B cell (primary cell): ENCODE measurements at regions not wholly inside any gene's neighbourhood (a gene's known extent, or its start where the extent isn't known, plus 50 kb on each side); places are given as distances from the start of the nearest gene placed in this dataset.

Source experiments
- ATAC-seq: fragments of 200-7000 bp; cut with Tn5 transposase; one replicate; pipeline ENCODE4 v1.10.0; 2021; ENCODE audit warnings: low read depth, mild to moderate bottlenecking, moderate number of reproducible peaks, moderate library complexity
- CTCF ChIA-PET: fragments of 350-600 bp; sonication (Branson Sonifier 250); formaldehyde crosslinking; loops from one replicate; lab custom pipeline; 2021; ENCODE audit warnings: antibody characterized with exemption, inconsistent platforms; lab: Charles Lee
- POLR2A ChIA-PET: fragments of 350-600 bp; sonication (Branson Sonifier 250); formaldehyde crosslinking; loops from one replicate; lab custom pipeline; 2021; ENCODE audit warnings: antibody characterized with exemption; lab: Charles Lee
- DNase-seq: peaks from one replicate; pipeline ENCODE4 v3.0.0; 2013
- H2AFZ ChIP-seq: 2 replicates; pipeline ENCODE4 v1.6.1; 2012; ENCODE audit warnings: mild to moderate bottlenecking, low read depth, low read length; ENCODE audit not compliant: insufficient read depth, poor library complexity, severe bottlenecking
- H3K27ac ChIP-seq, 2 donors: 1 replicate in 1 of 2; 2 replicates in 1 of 2; pipeline ENCODE4 v1.5.1; 2012 to 2013; ENCODE audit warnings: low read length in 2 of 2, mild to moderate bottlenecking in 2 of 2, moderate library complexity in 1 of 2
- H3K27me3 ChIP-seq, 4 experiments: fragments of 200-600 bp in 1 of 4; sonication (generic) in 1 of 4; replicated peaks in 1 of 4; 1 replicate in 2 of 4; 2 replicates in 2 of 4; pipeline versions ENCODE4 v1.6.1 to v1.7.0; 2013 to 2016; ENCODE audit warnings: low read length in 3 of 4, mild to moderate bottlenecking in 2 of 4, mixed read lengths in 1 of 4, moderate library complexity in 1 of 4; ENCODE audit not compliant: insufficient read depth in 4 of 4, control insufficient read depth in 3 of 4; ENCODE audit errors: control extremely low read depth in 1 of 4
- H3K36me3 ChIP-seq, 2 experiments: replicated peaks in 1 of 2; 1 replicate in 1 of 2; 2 replicates in 1 of 2; pipeline versions ENCODE4 v1.6.1 to v1.7.1; 2013; ENCODE audit warnings: low read length in 1 of 2; ENCODE audit not compliant: insufficient read depth in 2 of 2, control insufficient read depth in 1 of 2; ENCODE audit errors: control extremely low read depth in 1 of 2, extremely low read depth in 1 of 2
- H3K4me1 ChIP-seq, 2 donors: fragments of 200-600 bp in 1 of 2; sonication (generic) in 1 of 2; 1 replicate in 1 of 2; 2 replicates in 1 of 2; pipeline versions ENCODE4 v1.5.1 to v1.6.1; 2013 to 2017; ENCODE audit warnings: low read length in 2 of 2; ENCODE audit not compliant: control insufficient read depth in 2 of 2, insufficient read depth in 2 of 2
- H3K4me2 ChIP-seq: replicated peaks from 2 replicates; pipeline ENCODE3; 2012; ENCODE audit warnings: mild to moderate bottlenecking, low read depth, low read length; ENCODE audit not compliant: poor library complexity, severe bottlenecking
- H3K4me3 ChIP-seq, 5 experiments: fragments of 200-600 bp in 1 of 5; sonication (generic) in 1 of 5; 1 replicate in 3 of 5; 2 replicates in 2 of 5; pipeline versions ENCODE4 v1.5.1 to v1.7.0; 2011 to 2016; ENCODE audit warnings: low read length in 4 of 5, mild to moderate bottlenecking in 4 of 5, low read depth in 2 of 5, control low read depth in 1 of 5, moderate library complexity in 1 of 5; ENCODE audit not compliant: insufficient read depth in 1 of 5; ENCODE audit errors: control extremely low read depth in 1 of 5, extremely low read depth in 1 of 5
- H3K79me2 ChIP-seq: fragments of 200-600 bp; sonication (generic); one replicate; pipeline ENCODE4 v1.6.0; 2016; ENCODE audit warnings: low read length; ENCODE audit not compliant: control insufficient read depth, insufficient read depth
- H3K9ac ChIP-seq: fragments of 200-600 bp; sonication (generic); 2 replicates; pipeline ENCODE4 v1.6.1; 2017; ENCODE audit warnings: mild to moderate bottlenecking, low read length, moderate library complexity
- H3K9me3 ChIP-seq, 3 donors: one replicate each; pipeline versions ENCODE4 v1.6.1 to v1.7.1; 2013; ENCODE audit warnings: low read length in 2 of 3; ENCODE audit not compliant: control insufficient read depth in 2 of 3, insufficient read depth in 1 of 3; ENCODE audit errors: control extremely low read depth in 1 of 3
- H4K20me1 ChIP-seq: 2 replicates; pipeline ENCODE4 v1.6.0; 2012; ENCODE audit warnings: mild to moderate bottlenecking, low read length; ENCODE audit not compliant: insufficient read depth, control insufficient read depth, poor library complexity, severe bottlenecking
- H3K27ac Mint-ChIP-seq: one replicate; pipeline ENCODE4 v1.8.0; 2021; ENCODE audit warnings: mixed read lengths
- H3K27me3 Mint-ChIP-seq: one replicate; pipeline ENCODE4 v1.8.0; 2021; ENCODE audit warnings: mixed read lengths
- H3K4me1 Mint-ChIP-seq: one replicate; pipeline ENCODE4 v1.8.0; 2021; ENCODE audit warnings: mixed read lengths
- H3K4me3 Mint-ChIP-seq: one replicate; pipeline ENCODE4 v1.8.0; 2021; ENCODE audit warnings: mixed read lengths
- H3K9me3 Mint-ChIP-seq: one replicate; pipeline ENCODE4 v1.8.0; 2022; ENCODE audit warnings: mixed read lengths; ENCODE audit not compliant: insufficient read depth
- EZH2 ChIP-seq: IDR thresholded peaks from 2 replicates; pipeline ENCODE4 v1.6.1; 2012; ENCODE audit warnings: borderline replicate concordance, low read depth, mild to moderate bottlenecking, moderate library complexity, low read length; ENCODE audit not compliant: insufficient read depth, poor library complexity, severe bottlenecking
- WGBS: methylation state at CpG from one replicate; pipeline ENCODE4 v1.1.5; 2013; ENCODE audit warnings: missing lambda C conversion rate; ENCODE audit not compliant: insufficient coverage; 5-methylcytosine and 5-hydroxymethylcytosine counted together
- intact Hi-C: fragments of 100-400 bp; cut with micrococcal nuclease; formaldehyde crosslinking; loops from one replicate; pipeline ENCODE4 v1.10.0; 2022
- TF ChIP-seq, protein P1 (sequence below): fragments of 200-600 bp; IDR thresholded peaks from one replicate; pipeline ENCODE4 v1.8.0; 2022; ENCODE audit warnings: antibody characterized with exemption, mild to moderate bottlenecking

DNA sequence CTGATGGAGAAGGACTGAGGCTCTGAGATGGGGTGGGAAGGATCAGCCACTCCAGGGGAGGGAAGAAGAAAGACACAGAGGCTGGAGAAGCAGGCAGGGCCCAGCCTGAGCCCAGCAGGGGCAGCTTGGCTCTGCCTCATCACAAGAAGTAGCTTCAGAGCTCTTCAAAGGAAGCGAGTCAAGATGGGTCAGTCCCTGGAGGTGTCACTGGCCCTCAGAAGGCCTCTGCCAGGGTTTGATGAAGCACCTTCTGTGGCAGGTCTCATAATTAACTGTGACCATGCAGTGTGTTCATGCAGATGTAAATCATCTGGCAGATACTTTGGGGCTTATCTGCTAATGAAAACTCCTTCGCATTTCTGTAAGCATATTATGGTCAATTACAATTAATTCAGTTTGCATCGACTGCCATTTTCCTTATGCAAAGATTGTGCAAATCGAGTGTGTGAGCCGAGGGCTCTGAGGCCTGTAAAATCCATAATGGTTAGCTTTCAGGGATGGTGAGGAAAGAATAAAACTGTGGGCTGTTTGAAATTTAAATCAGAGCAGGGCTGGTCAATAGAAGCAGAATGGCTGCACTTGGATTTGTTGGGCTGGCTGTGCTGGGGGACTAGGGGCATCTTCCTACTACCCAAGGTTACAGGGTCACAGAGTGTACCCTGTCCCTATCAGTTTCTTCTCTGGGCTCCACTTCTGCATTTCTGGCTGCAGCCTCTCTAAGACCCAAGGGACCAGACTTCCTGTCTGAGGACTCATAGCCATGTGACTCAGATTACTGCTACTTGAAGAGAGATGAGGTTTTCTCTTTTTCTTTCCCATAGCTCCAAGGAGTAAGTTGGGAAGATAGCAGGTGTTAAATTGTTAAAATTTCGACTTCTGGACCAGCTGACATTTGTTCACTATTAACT, 376.6 kb downstream of the DHX35 start:
- ChIA-PET POLR2A (no interaction called here), CTCF (no interaction called here)
- H3K9me3 ChIP-seq, result no peaks in the 10 kb centered on the region
- H3K27ac ChIP-seq, result peak overlapping the region; percentile 35 to 54
- 74% methylated on average over 4 of the region's 6 CpGs for WGBS
- no peaks in the 10 kb centered on the region for H3K27me3 ChIP-seq
- peak overlapping the region; percentile 33 for H3K4me2 ChIP-seq
- H3K4me1 Mint-ChIP-seq, result peaks cover 28% of the 10 kb centered on the region
- peak overlapping the region; percentile 84 for H3K27ac Mint-ChIP-seq
- no peak overlapping the region for H3K4me3 ChIP-seq
- H3K36me3 ChIP-seq, result no peaks in the 10 kb centered on the region
- H3K4me1 ChIP-seq, result peaks cover 16 to 30% of the 10 kb centered on the region in 2 donors
- no peaks in the 10 kb centered on the region for H3K9me3 Mint-ChIP-seq
- H3K9ac ChIP-seq, result peak overlapping the region; percentile 1
- H3K27me3 Mint-ChIP-seq, result no peaks in the 10 kb centered on the region
- TF ChIP-seq, protein P1, sequence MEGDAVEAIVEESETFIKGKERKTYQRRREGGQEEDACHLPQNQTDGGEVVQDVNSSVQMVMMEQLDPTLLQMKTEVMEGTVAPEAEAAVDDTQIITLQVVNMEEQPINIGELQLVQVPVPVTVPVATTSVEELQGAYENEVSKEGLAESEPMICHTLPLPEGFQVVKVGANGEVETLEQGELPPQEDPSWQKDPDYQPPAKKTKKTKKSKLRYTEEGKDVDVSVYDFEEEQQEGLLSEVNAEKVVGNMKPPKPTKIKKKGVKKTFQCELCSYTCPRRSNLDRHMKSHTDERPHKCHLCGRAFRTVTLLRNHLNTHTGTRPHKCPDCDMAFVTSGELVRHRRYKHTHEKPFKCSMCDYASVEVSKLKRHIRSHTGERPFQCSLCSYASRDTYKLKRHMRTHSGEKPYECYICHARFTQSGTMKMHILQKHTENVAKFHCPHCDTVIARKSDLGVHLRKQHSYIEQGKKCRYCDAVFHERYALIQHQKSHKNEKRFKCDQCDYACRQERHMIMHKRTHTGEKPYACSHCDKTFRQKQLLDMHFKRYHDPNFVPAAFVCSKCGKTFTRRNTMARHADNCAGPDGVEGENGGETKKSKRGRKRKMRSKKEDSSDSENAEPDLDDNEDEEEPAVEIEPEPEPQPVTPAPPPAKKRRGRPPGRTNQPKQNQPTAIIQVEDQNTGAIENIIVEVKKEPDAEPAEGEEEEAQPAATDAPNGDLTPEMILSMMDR, result no peak
- TF ChIP-seq EZH2, result no peak
- peak; percentile 77 for DNase-seq
- no peak overlapping the region for H2AFZ ChIP-seq
- no peaks in the 10 kb centered on the region for H4K20me1 ChIP-seq
- ATAC-seq, result peak; percentile 99
- intact Hi-C loops, result no loop called here
- no peaks in the 10 kb centered on the region for H3K79me2 ChIP-seq
- H3K4me3 Mint-ChIP-seq, result peak overlapping the region; percentile 54

DNA sequence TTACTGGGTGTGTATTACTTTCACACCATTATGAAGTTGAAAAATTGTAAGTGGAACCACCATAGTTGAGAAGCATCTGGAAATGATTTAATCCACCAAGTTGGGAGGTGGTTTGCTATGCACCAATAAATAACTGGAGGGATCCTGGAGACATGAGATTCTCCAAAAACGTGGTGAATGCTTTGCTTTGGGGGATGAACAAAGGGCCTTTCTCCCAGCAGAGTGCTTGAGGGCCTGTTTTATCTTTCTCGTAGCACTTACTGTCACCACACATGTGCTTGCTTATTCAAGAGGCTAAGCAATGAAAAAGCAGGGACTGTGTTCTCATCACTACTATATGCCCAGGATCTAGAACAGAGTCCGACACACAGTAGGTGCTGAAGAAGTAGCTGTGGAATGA, 371.1 kb downstream of the DHX35 start:
- POLR2A ChIA-PET, result no interaction called here
- peaks cover 4% of the 10 kb centered on the region for H3K4me1 Mint-ChIP-seq

More for the DNA sequence above, 371.1 kb downstream of the DHX35 start:
- no peak for ATAC-seq
- Mint-ChIP-seq H3K27me3 (no peaks in the 10 kb centered on the region), H3K27ac (no peak overlapping the region), H3K4me3 (no peak overlapping the region), H3K9me3 (no peaks in the 10 kb centered on the region)
- intact Hi-C loops, result no loop called here
- Histone ChIP-seq H3K9ac (no peak overlapping the region), H3K4me3 (no peak overlapping the region), H3K4me1 (peaks cover 1 to 6% of the 10 kb centered on the region in 2 donors), H3K27ac (no peak overlapping the region), H3K36me3 (no peaks in the 10 kb centered on the region), H3K4me2 (no peak overlapping the region), H3K27me3 (no peaks in the 10 kb centered on the region), H3K9me3 (no peaks in the 10 kb centered on the region), H4K20me1 (no peaks in the 10 kb centered on the region), H2AFZ (no peak overlapping the region), H3K79me2 (no peaks in the 10 kb centered on the region)
- TF ChIP-seq EZH2, result no peak
- TF ChIP-seq, protein P1, result no peak
- DNase-seq, result no peak
- no CpG with 5 or more reads among the region's 3 CpGs for WGBS
- CTCF ChIA-PET, result no interaction called here
